Endothelial cell of umbilical vein (primary cell): ENCODE measurements at regions not wholly inside any gene's neighbourhood (a gene's known extent, or its start where the extent isn't known, plus 50 kb on each side); places are given as distances from the start of the nearest gene placed in this dataset.
"Not testable (repeated sequence)": the region's sequence is repeated elsewhere in the genome, so short reads cannot be mapped to it uniquely, and the experiment has no call there.

Source experiments
- CTCF ChIP-seq, 2 donors: IDR thresholded peaks; 1 replicate in 1 of 2; 2 replicates in 1 of 2; pipeline ENCODE4 v1.5.1; 2011; ENCODE audit warnings: low read length in 2 of 2, mild to moderate bottlenecking in 2 of 2, moderate library complexity in 2 of 2, control low read depth in 1 of 2, inconsistent platforms in 1 of 2, low read depth in 1 of 2; ENCODE audit not compliant: insufficient read depth in 1 of 2; ENCODE audit errors: extremely low read depth in 1 of 2
- EZH2 ChIP-seq: IDR thresholded peaks from 2 replicates; pipeline ENCODE4 v1.6.1; 2012; ENCODE audit warnings: borderline replicate concordance, low read depth, mild to moderate bottlenecking, moderate library complexity, low read length, inconsistent platforms; ENCODE audit not compliant: severe bottlenecking
- FOS ChIP-seq: IDR thresholded peaks from 2 replicates; pipeline ENCODE4 v1.6.1; 2011; ENCODE audit warnings: mild to moderate bottlenecking, low read length, moderate library complexity, borderline replicate concordance; ENCODE audit not compliant: insufficient read depth
- GATA2 ChIP-seq: IDR thresholded peaks from 2 replicates; pipeline ENCODE4 v1.7.0; 2011; ENCODE audit warnings: low read depth, mild to moderate bottlenecking, moderate library complexity, mixed read lengths, low read length; ENCODE audit not compliant: insufficient read length, insufficient read depth
- JUN ChIP-seq: IDR thresholded peaks from 2 replicates; pipeline ENCODE4 v1.6.1; 2011; ENCODE audit warnings: borderline replicate concordance, low read depth; ENCODE audit not compliant: insufficient read length, insufficient read depth
- MAX ChIP-seq: IDR thresholded peaks from 2 replicates; pipeline ENCODE4 v1.6.1; 2011; ENCODE audit not compliant: insufficient read depth, insufficient read length
- POLR2A ChIP-seq: IDR thresholded peaks from 2 replicates; pipeline ENCODE4 v1.6.1; 2012; ENCODE audit warnings: low read depth, mild to moderate bottlenecking, control low read depth, low read length
- POLR2AphosphoS5 ChIP-seq: IDR thresholded peaks from 2 replicates; pipeline ENCODE4 v1.6.1; 2012; ENCODE audit warnings: low read depth, mild to moderate bottlenecking, control low read depth, low read length, moderate library complexity; ENCODE audit not compliant: insufficient read depth

DNA sequence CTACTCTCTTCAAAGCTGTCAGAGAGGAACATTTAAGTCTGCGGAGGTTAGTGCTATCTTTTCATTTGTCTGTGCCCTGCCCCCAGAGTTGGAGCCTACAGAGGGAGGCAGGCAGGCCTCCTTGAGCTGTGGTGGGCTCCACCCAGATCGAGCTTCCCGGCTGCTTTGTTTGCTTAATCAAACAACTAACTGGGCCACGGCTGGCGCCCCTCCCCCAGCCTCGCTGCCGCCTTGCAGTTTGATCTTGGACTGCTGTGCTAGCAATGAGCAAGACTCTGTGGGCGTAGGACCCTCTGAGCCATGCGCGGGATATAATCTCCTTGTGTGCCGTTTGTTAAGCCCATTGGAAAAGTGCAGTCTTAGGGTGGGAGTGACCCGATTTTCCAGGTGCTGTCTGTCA, 62.0 kb upstream of the CYP1B1 start:
- TF ChIP-seq CTCF (IDR thresholded peaks at IDR 0.05; ENCODE audit: extremely low read depth in 1 of 2, insufficient read depth in 1 of 2, low read depth in 1 of 2, low read length in 2 of 2); POLR2A; POLR2AphosphoS5; MAX; EZH2; FOS; JUN; GATA2: not testable (repeated sequence)
